Liver (tissue), 8 donors: ENCODE measurements at regions not wholly inside any gene's neighbourhood (a gene's known extent, or its start where the extent isn't known, plus 50 kb on each side); places are given as distances from the start of the nearest gene placed in this dataset.

Source experiments
- DNase-seq: peaks from one replicate; pipeline ENCODE4 v3.0.0-alpha.2; 2017; ENCODE audit warnings: low spot score
- H3K27ac ChIP-seq, 2 donors: one replicate each; pipeline ENCODE4 v1.7.0; 2013; ENCODE audit warnings: inconsistent platforms in 2 of 2, low read length in 2 of 2, control low read depth in 1 of 2, low read depth in 1 of 2, mild to moderate bottlenecking in 1 of 2
- H3K27me3 ChIP-seq, 4 donors: one replicate each; pipeline versions ENCODE4 v1.6.1 to v1.7.0; 2013; ENCODE audit warnings: low read length in 3 of 4, inconsistent platforms in 1 of 4, mild to moderate bottlenecking in 1 of 4, moderate library complexity in 1 of 4; ENCODE audit not compliant: control insufficient read depth in 4 of 4, insufficient read depth in 4 of 4
- H3K36me3 ChIP-seq, 4 donors: one replicate each; pipeline versions ENCODE4 v1.6.1 to v1.7.0; 2013; ENCODE audit warnings: low read length in 3 of 4, mild to moderate bottlenecking in 3 of 4, low read depth in 1 of 4, moderate library complexity in 1 of 4; ENCODE audit not compliant: control insufficient read depth in 4 of 4, insufficient read depth in 3 of 4
- H3K4me1 ChIP-seq, 4 donors: one replicate each; pipeline versions ENCODE4 v1.6.1 to v1.7.0; 2013; ENCODE audit warnings: low read length in 3 of 4, mild to moderate bottlenecking in 3 of 4, moderate library complexity in 1 of 4; ENCODE audit not compliant: control insufficient read depth in 4 of 4, insufficient read depth in 4 of 4
- H3K4me3 ChIP-seq, 3 donors: one replicate each; pipeline versions ENCODE4 v1.6.1 to v1.7.0; 2013; ENCODE audit warnings: low read length in 3 of 3, control low read depth in 1 of 3, low read depth in 1 of 3, mild to moderate bottlenecking in 1 of 3
- H3K9ac ChIP-seq, 2 donors: one replicate each; pipeline ENCODE4 v1.7.0; 2013; ENCODE audit warnings: low read length in 2 of 2, mild to moderate bottlenecking in 2 of 2, moderate library complexity in 2 of 2, control low read depth in 1 of 2, low read depth in 1 of 2
- H3K9me3 ChIP-seq, 4 donors: one replicate each; pipeline versions ENCODE4 v1.6.1 to v1.7.0; 2013; ENCODE audit warnings: low read length in 3 of 4; ENCODE audit not compliant: control insufficient read depth in 4 of 4
- EGR1 ChIP-seq, 2 donors: IDR thresholded peaks; 2 replicates each; pipeline ENCODE4 v1.6.1; 2016 to 2018; ENCODE audit warnings: antibody characterized with exemption in 2 of 2, low read depth in 2 of 2
- FOXA1 ChIP-seq: IDR thresholded peaks from 2 replicates; pipeline ENCODE4 v1.6.1; 2016; ENCODE audit warnings: antibody characterized with exemption
- FOXA2 ChIP-seq: IDR thresholded peaks from 2 replicates; pipeline ENCODE4 v1.6.1; 2016; ENCODE audit warnings: antibody characterized with exemption
- GABPA ChIP-seq, 2 donors: IDR thresholded peaks in 1 of 2; conservative IDR thresholded peaks in 1 of 2; 2 replicates each; pipeline ENCODE4 v1.6.1; 2016; ENCODE audit warnings: antibody characterized with exemption in 2 of 2, mild to moderate bottlenecking in 1 of 2, moderate library complexity in 1 of 2
- HNF4G ChIP-seq: IDR thresholded peaks from 2 replicates; pipeline ENCODE4 v1.6.1; 2016; ENCODE audit warnings: antibody characterized with exemption
- JUND ChIP-seq, 2 donors: IDR thresholded peaks; 2 replicates each; pipeline ENCODE4 v1.6.1; 2016; ENCODE audit warnings: antibody characterized with exemption in 2 of 2
- NR2F2 ChIP-seq: IDR thresholded peaks from 2 replicates; pipeline ENCODE4 v1.6.1; 2016; ENCODE audit warnings: antibody characterized with exemption
- RAD21 ChIP-seq, 2 donors: IDR thresholded peaks; 2 replicates each; pipeline ENCODE4 v1.6.1; 2016; ENCODE audit warnings: antibody characterized with exemption in 2 of 2, mild to moderate bottlenecking in 2 of 2
- RXRA ChIP-seq, 2 donors: IDR thresholded peaks; 2 replicates each; pipeline ENCODE4 v1.6.1; 2017 to 2018; ENCODE audit warnings: antibody characterized with exemption in 2 of 2, mild to moderate bottlenecking in 1 of 2
- SP1 ChIP-seq: IDR thresholded peaks from 2 replicates; pipeline ENCODE4 v1.6.1; 2018; ENCODE audit warnings: antibody characterized with exemption, mild to moderate bottlenecking
- TAF1 ChIP-seq: conservative IDR thresholded peaks from 2 replicates; pipeline ENCODE4 v1.6.1; 2016; ENCODE audit warnings: antibody characterized with exemption, mild to moderate bottlenecking
- YY1 ChIP-seq: IDR thresholded peaks from 2 replicates; pipeline ENCODE4 v1.6.1; 2016; ENCODE audit warnings: antibody characterized with exemption, mild to moderate bottlenecking
- WGBS: extraction: QIAGEN DNeasy Blood & Tissue Kit; methylation state at CpG from one replicate; pipeline ENCODE4 v1.1.7; 2013; 5-methylcytosine and 5-hydroxymethylcytosine counted together
- TF ChIP-seq, protein P1 (sequence below): IDR thresholded peaks from 2 replicates; pipeline ENCODE4 v1.6.1; 2016; ENCODE audit warnings: antibody characterized with exemption, mild to moderate bottlenecking
- TF ChIP-seq, protein P2 (sequence below): fragments of 150-350 bp; IDR thresholded peaks from 2 replicates; pipeline ENCODE4 v1.5.1; 2017; ENCODE audit warnings: improper control_type of control experiment, low read depth, low read length; ENCODE audit not compliant: missing input control
- TF ChIP-seq, protein P3 (sequence below): IDR thresholded peaks from 2 replicates; pipeline ENCODE4 v1.6.1; 2016; ENCODE audit warnings: antibody characterized with exemption
- TF ChIP-seq, protein P4 (sequence below): IDR thresholded peaks from 2 replicates; pipeline ENCODE4 v1.6.1; 2016; ENCODE audit warnings: antibody characterized with exemption
- TF ChIP-seq, protein P5 (sequence below): IDR thresholded peaks from 2 replicates; pipeline ENCODE4 v1.6.1; 2016; ENCODE audit warnings: antibody characterized with exemption
- donor health status: healthy.
- donor health status: healthy.
- donor health status: healthy.
- donor health status: healthy.
- donor health status: healthy.

DNA sequence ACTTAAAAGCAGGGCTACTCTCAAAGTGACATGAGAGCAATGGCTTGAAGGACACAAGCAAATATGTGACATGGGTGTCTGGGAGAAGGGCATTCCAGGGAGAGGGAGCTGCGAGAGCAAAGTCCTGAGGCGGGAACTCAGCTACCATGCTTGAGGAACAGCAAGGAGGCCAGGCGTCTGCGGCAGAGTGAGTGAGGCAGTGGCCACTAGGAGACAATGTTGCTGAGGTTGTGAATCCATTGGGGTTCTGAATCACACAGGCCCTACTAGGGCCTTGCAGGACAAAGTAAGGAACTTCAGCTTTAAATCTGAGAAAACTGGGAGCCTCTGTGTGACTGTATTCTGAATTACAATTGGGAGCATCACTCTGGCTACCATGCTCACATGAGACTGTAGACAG lies 94.1 kb upstream of the PRICKLE2 start:
- no peaks in the 10 kb centered on the region for H3K9me3 ChIP-seq
- TF ChIP-seq RAD21 (IDR thresholded peaks at IDR 0.05) (peak in 1 of 2 donors; percentile 11), RXRA (IDR thresholded peaks at IDR 0.05) (no peak), EGR1 (IDR thresholded peaks at IDR 0.05; ENCODE audit: low read depth in 2 of 2) (no peak)
- TF ChIP-seq, protein P1, sequence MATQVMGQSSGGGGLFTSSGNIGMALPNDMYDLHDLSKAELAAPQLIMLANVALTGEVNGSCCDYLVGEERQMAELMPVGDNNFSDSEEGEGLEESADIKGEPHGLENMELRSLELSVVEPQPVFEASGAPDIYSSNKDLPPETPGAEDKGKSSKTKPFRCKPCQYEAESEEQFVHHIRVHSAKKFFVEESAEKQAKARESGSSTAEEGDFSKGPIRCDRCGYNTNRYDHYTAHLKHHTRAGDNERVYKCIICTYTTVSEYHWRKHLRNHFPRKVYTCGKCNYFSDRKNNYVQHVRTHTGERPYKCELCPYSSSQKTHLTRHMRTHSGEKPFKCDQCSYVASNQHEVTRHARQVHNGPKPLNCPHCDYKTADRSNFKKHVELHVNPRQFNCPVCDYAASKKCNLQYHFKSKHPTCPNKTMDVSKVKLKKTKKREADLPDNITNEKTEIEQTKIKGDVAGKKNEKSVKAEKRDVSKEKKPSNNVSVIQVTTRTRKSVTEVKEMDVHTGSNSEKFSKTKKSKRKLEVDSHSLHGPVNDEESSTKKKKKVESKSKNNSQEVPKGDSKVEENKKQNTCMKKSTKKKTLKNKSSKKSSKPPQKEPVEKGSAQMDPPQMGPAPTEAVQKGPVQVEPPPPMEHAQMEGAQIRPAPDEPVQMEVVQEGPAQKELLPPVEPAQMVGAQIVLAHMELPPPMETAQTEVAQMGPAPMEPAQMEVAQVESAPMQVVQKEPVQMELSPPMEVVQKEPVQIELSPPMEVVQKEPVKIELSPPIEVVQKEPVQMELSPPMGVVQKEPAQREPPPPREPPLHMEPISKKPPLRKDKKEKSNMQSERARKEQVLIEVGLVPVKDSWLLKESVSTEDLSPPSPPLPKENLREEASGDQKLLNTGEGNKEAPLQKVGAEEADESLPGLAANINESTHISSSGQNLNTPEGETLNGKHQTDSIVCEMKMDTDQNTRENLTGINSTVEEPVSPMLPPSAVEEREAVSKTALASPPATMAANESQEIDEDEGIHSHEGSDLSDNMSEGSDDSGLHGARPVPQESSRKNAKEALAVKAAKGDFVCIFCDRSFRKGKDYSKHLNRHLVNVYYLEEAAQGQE, result no peak
- TF ChIP-seq, protein P2, sequence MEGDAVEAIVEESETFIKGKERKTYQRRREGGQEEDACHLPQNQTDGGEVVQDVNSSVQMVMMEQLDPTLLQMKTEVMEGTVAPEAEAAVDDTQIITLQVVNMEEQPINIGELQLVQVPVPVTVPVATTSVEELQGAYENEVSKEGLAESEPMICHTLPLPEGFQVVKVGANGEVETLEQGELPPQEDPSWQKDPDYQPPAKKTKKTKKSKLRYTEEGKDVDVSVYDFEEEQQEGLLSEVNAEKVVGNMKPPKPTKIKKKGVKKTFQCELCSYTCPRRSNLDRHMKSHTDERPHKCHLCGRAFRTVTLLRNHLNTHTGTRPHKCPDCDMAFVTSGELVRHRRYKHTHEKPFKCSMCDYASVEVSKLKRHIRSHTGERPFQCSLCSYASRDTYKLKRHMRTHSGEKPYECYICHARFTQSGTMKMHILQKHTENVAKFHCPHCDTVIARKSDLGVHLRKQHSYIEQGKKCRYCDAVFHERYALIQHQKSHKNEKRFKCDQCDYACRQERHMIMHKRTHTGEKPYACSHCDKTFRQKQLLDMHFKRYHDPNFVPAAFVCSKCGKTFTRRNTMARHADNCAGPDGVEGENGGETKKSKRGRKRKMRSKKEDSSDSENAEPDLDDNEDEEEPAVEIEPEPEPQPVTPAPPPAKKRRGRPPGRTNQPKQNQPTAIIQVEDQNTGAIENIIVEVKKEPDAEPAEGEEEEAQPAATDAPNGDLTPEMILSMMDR, result no peak
- TF ChIP-seq, protein P3, sequence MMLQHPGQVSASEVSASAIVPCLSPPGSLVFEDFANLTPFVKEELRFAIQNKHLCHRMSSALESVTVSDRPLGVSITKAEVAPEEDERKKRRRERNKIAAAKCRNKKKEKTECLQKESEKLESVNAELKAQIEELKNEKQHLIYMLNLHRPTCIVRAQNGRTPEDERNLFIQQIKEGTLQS, result no peak
- no peak overlapping the region for H3K4me3 ChIP-seq
- H3K4me1 ChIP-seq, result no peaks in the 10 kb centered on the region
- no peaks in the 10 kb centered on the region for H3K27me3 ChIP-seq
- no peaks in the 10 kb centered on the region for H3K36me3 ChIP-seq
- DNase-seq, result no peak
- no peak overlapping the region for H3K27ac ChIP-seq
- H3K9ac ChIP-seq, result no peak overlapping the region
- 92% methylated on average over 4 of the region's 4 CpGs for WGBS

DNA sequence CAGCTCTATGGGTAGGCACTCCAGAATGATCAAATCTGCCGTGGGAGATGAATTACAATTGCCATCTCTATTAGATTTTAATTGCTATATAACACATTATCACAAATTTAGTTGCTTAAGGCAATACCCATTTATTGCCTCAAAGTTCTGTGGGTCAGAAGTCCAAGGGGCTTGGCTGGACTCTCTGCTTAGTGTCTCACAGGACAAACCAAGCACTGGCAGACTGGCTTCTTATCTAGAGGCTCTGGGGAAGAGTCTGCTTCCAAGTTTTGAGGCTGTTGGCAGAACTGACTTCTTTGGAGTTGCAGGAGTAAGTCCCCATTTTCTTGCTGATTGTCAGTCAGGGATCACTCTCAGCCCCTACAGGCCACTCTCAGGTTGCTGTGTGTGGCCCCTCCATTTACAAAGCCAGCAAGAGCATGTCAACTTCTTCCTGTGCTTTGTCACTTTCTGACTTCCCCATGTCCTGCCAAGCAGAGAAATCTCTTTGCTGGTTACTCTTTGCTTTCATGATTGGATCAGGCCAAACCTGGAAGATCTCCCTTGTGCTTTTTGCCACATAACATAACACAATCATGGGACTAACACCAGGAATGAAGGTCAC lies 93.5 kb upstream of the PRICKLE2 start:
- H3K9me3 ChIP-seq, result no peaks in the 10 kb centered on the region
- no peaks in the 10 kb centered on the region for H3K36me3 ChIP-seq
- DNase-seq, result no peak
- no peak overlapping the region for H3K9ac ChIP-seq
- no peak overlapping the region for H3K27ac ChIP-seq
- TF ChIP-seq EGR1 (IDR thresholded peaks at IDR 0.05; ENCODE audit: low read depth in 2 of 2), result no peak
- TF ChIP-seq GABPA (IDR thresholded peaks at IDR 0.05 in 1 of 2, conservative IDR thresholded peaks at IDR 0.05 in 1 of 2), result no peak
- TF ChIP-seq YY1, result no peak
- no peak for TF ChIP-seq FOXA2
- TF ChIP-seq SP1, result no peak
- TF ChIP-seq HNF4G, result no peak
- TF ChIP-seq JUND (IDR thresholded peaks at IDR 0.05), result no peak
- TF ChIP-seq, protein P2, result no peak
- TF ChIP-seq FOXA1, result no peak
- TF ChIP-seq, protein P4, sequence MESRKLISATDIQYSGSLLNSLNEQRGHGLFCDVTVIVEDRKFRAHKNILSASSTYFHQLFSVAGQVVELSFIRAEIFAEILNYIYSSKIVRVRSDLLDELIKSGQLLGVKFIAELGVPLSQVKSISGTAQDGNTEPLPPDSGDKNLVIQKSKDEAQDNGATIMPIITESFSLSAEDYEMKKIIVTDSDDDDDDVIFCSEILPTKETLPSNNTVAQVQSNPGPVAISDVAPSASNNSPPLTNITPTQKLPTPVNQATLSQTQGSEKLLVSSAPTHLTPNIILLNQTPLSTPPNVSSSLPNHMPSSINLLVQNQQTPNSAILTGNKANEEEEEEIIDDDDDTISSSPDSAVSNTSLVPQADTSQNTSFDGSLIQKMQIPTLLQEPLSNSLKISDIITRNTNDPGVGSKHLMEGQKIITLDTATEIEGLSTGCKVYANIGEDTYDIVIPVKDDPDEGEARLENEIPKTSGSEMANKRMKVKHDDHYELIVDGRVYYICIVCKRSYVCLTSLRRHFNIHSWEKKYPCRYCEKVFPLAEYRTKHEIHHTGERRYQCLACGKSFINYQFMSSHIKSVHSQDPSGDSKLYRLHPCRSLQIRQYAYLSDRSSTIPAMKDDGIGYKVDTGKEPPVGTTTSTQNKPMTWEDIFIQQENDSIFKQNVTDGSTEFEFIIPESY, result no peak
- TF ChIP-seq, protein P5, sequence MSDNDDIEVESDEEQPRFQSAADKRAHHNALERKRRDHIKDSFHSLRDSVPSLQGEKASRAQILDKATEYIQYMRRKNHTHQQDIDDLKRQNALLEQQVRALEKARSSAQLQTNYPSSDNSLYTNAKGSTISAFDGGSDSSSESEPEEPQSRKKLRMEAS, result no peak
- no peak for TF ChIP-seq RAD21 (IDR thresholded peaks at IDR 0.05)
- no peak for TF ChIP-seq TAF1
- TF ChIP-seq, protein P3, result no peak
- no peak for TF ChIP-seq NR2F2
- no peak overlapping the region for H3K4me3 ChIP-seq
- WGBS, result 85% methylated on average over 1 of the region's 1 CpG
- no peaks in the 10 kb centered on the region for H3K4me1 ChIP-seq
- H3K27me3 ChIP-seq, result no peaks in the 10 kb centered on the region
